SK-N-SH treated with all-trans-retinoic acid at 6 μM for 48 hours (cell line): ENCODE measurements at regions not wholly inside any gene's neighbourhood (a gene's known extent, or its start where the extent isn't known, plus 50 kb on each side); places are given as distances from the start of the nearest gene placed in this dataset.
"Not testable (repeated sequence)": the region's sequence is repeated elsewhere in the genome, so short reads cannot be mapped to it uniquely, and the experiment has no call there.

Experiments used
- ATAC-seq: fragments of 200-7000 bp; cut with Tn5 transposase; 3 replicates; pipeline ENCODE4 v1.9.1; 2020; ENCODE audit warnings: mild to moderate bottlenecking, moderate library complexity
- ARNTL ChIP-seq: fragments of 450-650 bp; formaldehyde crosslinking; IDR thresholded peaks from 2 replicates; pipeline ENCODE4 v1.5.0; 2020; ENCODE audit warnings: low read depth, mild to moderate bottlenecking, moderate library complexity, borderline replicate concordance
- BACH2 ChIP-seq: fragments of 250-450 bp; sonication (Bioruptor Pico); IDR thresholded peaks from 2 replicates; pipeline ENCODE4 v1.9.0; 2021; ENCODE audit warnings: mild to moderate bottlenecking, borderline replicate concordance
- CREB5 ChIP-seq: fragments of 250-450 bp; sonication (Bioruptor Pico); IDR thresholded peaks from 2 replicates; pipeline ENCODE4 v1.5.1; 2020; ENCODE audit warnings: low read depth, mild to moderate bottlenecking, moderate library complexity
- CSDC2 ChIP-seq: fragments of 250-450 bp; sonication (Bioruptor Pico); IDR thresholded peaks from 2 replicates; pipeline ENCODE4 v1.5.0; 2020; ENCODE audit warnings: mild to moderate bottlenecking, moderate library complexity
- CSRNP3 ChIP-seq: fragments of 250-450 bp; sonication (Bioruptor Pico); IDR thresholded peaks from 2 replicates; pipeline ENCODE4 v1.5.1; 2021; ENCODE audit warnings: mild to moderate bottlenecking, moderate library complexity
- ISL1 ChIP-seq: fragments of 250-450 bp; sonication (Bioruptor Pico); IDR thresholded peaks from 2 replicates; pipeline ENCODE4 v2.1.2; 2022; ENCODE audit warnings: mild to moderate bottlenecking, moderate library complexity
- OSR1 ChIP-seq: fragments of 250-450 bp; sonication (Bioruptor Pico); IDR thresholded peaks from 2 replicates; pipeline ENCODE4 v1.8.0; 2022; ENCODE audit warnings: moderate library complexity, mild to moderate bottlenecking, inconsistent platforms
- PATZ1 ChIP-seq: fragments of 250-450 bp; sonication (Bioruptor Pico); IDR thresholded peaks from 2 replicates; pipeline ENCODE4 v1.8.0; 2020; ENCODE audit warnings: mild to moderate bottlenecking, moderate library complexity, borderline replicate concordance
- PPARA ChIP-seq: fragments of 250-450 bp; sonication (Bioruptor Pico); IDR thresholded peaks from 2 replicates; pipeline ENCODE4 v1.5.0; 2020; ENCODE audit warnings: mild to moderate bottlenecking, borderline replicate concordance
- RARB ChIP-seq: fragments of 250-450 bp; sonication (Bioruptor Pico); IDR thresholded peaks from 2 replicates; pipeline ENCODE4 v1.8.0; 2021; ENCODE audit warnings: mild to moderate bottlenecking, moderate library complexity
- SNAI2 ChIP-seq: fragments of 250-450 bp; sonication (Bioruptor Pico); IDR thresholded peaks from 2 replicates; pipeline ENCODE4 v1.5.0; 2020; ENCODE audit warnings: mild to moderate bottlenecking, moderate library complexity
- TCF4 ChIP-seq: fragments of 250-450 bp; sonication (Bioruptor Pico); IDR thresholded peaks from 2 replicates; pipeline ENCODE4 v1.8.0; 2021; ENCODE audit warnings: mild to moderate bottlenecking, moderate library complexity, borderline replicate concordance
- TOX ChIP-seq: fragments of 250-450 bp; sonication (Bioruptor Pico); IDR thresholded peaks from 2 replicates; pipeline ENCODE4 v1.8.0; 2021; ENCODE audit warnings: mild to moderate bottlenecking, moderate library complexity, borderline replicate concordance
- TSHZ2 ChIP-seq: fragments of 250-450 bp; sonication (Bioruptor Pico); IDR thresholded peaks from 2 replicates; pipeline ENCODE4 v1.5.0; 2020; ENCODE audit warnings: mild to moderate bottlenecking, moderate library complexity
- ZC3H10 ChIP-seq: fragments of 250-450 bp; sonication (Bioruptor Pico); IDR thresholded peaks from 2 replicates; pipeline ENCODE4 v1.5.1; 2021; ENCODE audit warnings: mild to moderate bottlenecking, moderate library complexity
- ZFP3 ChIP-seq: fragments of 250-450 bp; sonication (Bioruptor Pico); IDR thresholded peaks from 2 replicates; pipeline ENCODE4 v1.5.0; 2020; ENCODE audit warnings: mild to moderate bottlenecking, moderate library complexity
- ZFP30 ChIP-seq: fragments of 450-650 bp; formaldehyde crosslinking; IDR thresholded peaks from 2 replicates; pipeline ENCODE4 v1.5.0; 2022; ENCODE audit warnings: mild to moderate bottlenecking, moderate library complexity
- ZNF565 ChIP-seq: fragments of 450-650 bp; formaldehyde crosslinking; conservative IDR thresholded peaks from 2 replicates; pipeline ENCODE4 v1.5.0; 2020; ENCODE audit warnings: low read depth, mild to moderate bottlenecking, moderate library complexity
- ZNF70 ChIP-seq: fragments of 450-650 bp; formaldehyde crosslinking; IDR thresholded peaks from 2 replicates; pipeline ENCODE4 v1.5.0; 2020; ENCODE audit warnings: mild to moderate bottlenecking, moderate library complexity
- ZNF8 ChIP-seq: fragments of 450-650 bp; formaldehyde crosslinking; IDR thresholded peaks from 2 replicates; pipeline ENCODE4 v1.5.0; 2020; ENCODE audit warnings: mild to moderate bottlenecking, moderate library complexity

- TF ChIP-seq TCF4 (CRISPR knock-in tag) = no peak
- no peak for TF ChIP-seq ZC3H10 (CRISPR knock-in tag)
Observed at GRCh38 chr5:17336054-17336453, 118.6 kb downstream of the BASP1 start.

GRCh38 chr5:17336723-17337122 is 119.3 kb downstream of the BASP1 start:
- not testable (repeated sequence) for ATAC-seq

More at GRCh38 chr5:17336054-17336453, 118.6 kb downstream of the BASP1 start:
- ATAC-seq = no peak

GRCh38 chr5:17339841-17340240 is 122.4 kb downstream of the BASP1 start:
- no peak for TF ChIP-seq BACH2
- TF ChIP-seq OSR1 (CRISPR knock-in tag) = no peak
- TF ChIP-seq ZFP3 (CRISPR knock-in tag) = no peak
- TF ChIP-seq SNAI2 (CRISPR knock-in tag) = no peak
- TF ChIP-seq CSRNP3 (CRISPR knock-in tag) = no peak
- no peak for TF ChIP-seq CSDC2 (CRISPR knock-in tag)
- TF ChIP-seq TOX (CRISPR knock-in tag) = no peak
- TF ChIP-seq ZC3H10 (CRISPR knock-in tag) = no peak
- no peak for TF ChIP-seq TCF4 (CRISPR knock-in tag)
- TF ChIP-seq ISL1 = no peak
- ATAC-seq = no peak

- TF ChIP-seq SNAI2 (CRISPR knock-in tag) = no peak
- no peak for ATAC-seq
Observed at GRCh38 chr5:17340379-17340778, 122.9 kb downstream of the BASP1 start.

- TF ChIP-seq TSHZ2 (CRISPR knock-in tag) = no peak
- peak; percentile 76 for TF ChIP-seq ISL1
- TF ChIP-seq, all 23 proteins: peak for 1
- ATAC-seq = no peak
Observed at GRCh38 chr5:17340819-17341218, 123.4 kb downstream of the BASP1 start.

- ATAC-seq = peak; percentile 39; the same call in 2 of the 3 replicates
- no peak for TF ChIP-seq ARNTL
- no peak for TF ChIP-seq PATZ1 (CRISPR knock-in tag)
- TF ChIP-seq OSR1 (CRISPR knock-in tag) = no peak
- no peak for TF ChIP-seq ZFP30
- no peak for TF ChIP-seq ISL1
- no peak for TF ChIP-seq ZNF70 (CRISPR knock-in tag)
- no peak for TF ChIP-seq ZC3H10 (CRISPR knock-in tag)
- TF ChIP-seq CSRNP3 (CRISPR knock-in tag) = no peak
- no peak for TF ChIP-seq SNAI2 (CRISPR knock-in tag)
- no peak for TF ChIP-seq ZFP3 (CRISPR knock-in tag)
- no peak for TF ChIP-seq CSDC2 (CRISPR knock-in tag)
- no peak for TF ChIP-seq ZNF8 (CRISPR knock-in tag)
- no peak for TF ChIP-seq PPARA (CRISPR knock-in tag)
- no peak for TF ChIP-seq TCF4 (CRISPR knock-in tag)
- TF ChIP-seq RARB (CRISPR knock-in tag) = no peak
- no peak for TF ChIP-seq TSHZ2 (CRISPR knock-in tag)
- no peak for TF ChIP-seq ZNF565 (CRISPR knock-in tag)
- no peak for TF ChIP-seq CREB5 (CRISPR knock-in tag)
Observed at GRCh38 chr5:17343675-17344074, 126.2 kb downstream of the BASP1 start.
